Heart left ventricle (tissue), 16 donors: ENCODE measurements at regions not wholly inside any gene's neighbourhood (a gene's known extent, or its start where the extent isn't known, plus 50 kb on each side); places are given as distances from the start of the nearest gene placed in this dataset.

Source experiments
- ATAC-seq, 4 donors: fragments of 200-7000 bp; cut with Tn5 transposase; one replicate each; pipeline ENCODE4 v1.9.1; 2020 to 2022; ENCODE audit warnings: moderate library complexity in 4 of 4, mild to moderate bottlenecking in 3 of 4, moderate number of reproducible peaks in 1 of 4
- DNase-seq, 5 donors: peaks; one replicate each; pipeline ENCODE4 v3.0.0-alpha.2; 2020
- H3K27ac ChIP-seq, 12 donors: fragments of 200-600 bp; sonication (generic) in 4 of 12; one replicate each; pipeline versions ENCODE4 v1.5.0 to v1.8.0; 2016 to 2022; ENCODE audit warnings: mild to moderate bottlenecking in 2 of 12
- H3K27me3 ChIP-seq, 9 donors: fragments of 200-600 bp; sonication (generic) in 2 of 9; one replicate each; pipeline versions ENCODE4 v1.5.1 to v1.8.0; 2016 to 2022; ENCODE audit warnings: mild to moderate bottlenecking in 3 of 9
- H3K36me3 ChIP-seq, 9 donors: fragments of 200-600 bp; sonication (generic) in 2 of 9; one replicate each; pipeline versions ENCODE4 v1.5.0 to v1.8.0; 2018 to 2022; ENCODE audit warnings: mild to moderate bottlenecking in 2 of 9
- H3K4me1 ChIP-seq, 12 donors: fragments of 200-600 bp; sonication (generic) in 4 of 12; one replicate each; pipeline versions ENCODE4 v1.5.0 to v1.8.0; 2016 to 2022; ENCODE audit warnings: mild to moderate bottlenecking in 3 of 12
- H3K4me3 ChIP-seq, 12 donors: fragments of 200-600 bp; sonication (generic) in 4 of 12; one replicate each; pipeline versions ENCODE4 v1.5.0 to v1.8.0; 2017 to 2022; ENCODE audit warnings: mild to moderate bottlenecking in 9 of 12, moderate library complexity in 4 of 12
- H3K9me3 ChIP-seq, 12 donors: fragments of 200-600 bp; sonication (generic) in 4 of 12; one replicate each; pipeline versions ENCODE4 v1.5.0 to v1.8.0; 2016 to 2022; ENCODE audit warnings: mild to moderate bottlenecking in 1 of 12
- POLR2A ChIP-seq, 2 donors: fragments of 450-650 bp; IDR thresholded peaks; one replicate each; pipeline ENCODE4 v1.6.1; 2017; ENCODE audit warnings: antibody characterized with exemption in 2 of 2, mild to moderate bottlenecking in 2 of 2, moderate library complexity in 2 of 2
- WGBS, 4 donors: extraction: QIAGEN DNeasy Blood & Tissue Kit in 2 of 4; methylation state at CpG; one replicate each; pipeline versions ENCODE4 v1.1.5 to v1.1.7; 2013 to 2018; 5-methylcytosine and 5-hydroxymethylcytosine counted together
- intact Hi-C, 10 donors: fragments of 100-400 bp; cut with DNase I; formaldehyde crosslinking; loops; one replicate each; pipeline versions ENCODE4 v1.11.1 to v1.14.2; 2022
- TF ChIP-seq, protein P1 (sequence below), 12 donors: fragments of 200-600 bp; sonication (generic) in 4 of 12; IDR thresholded peaks; one replicate each; pipeline versions ENCODE4 v1.5.0 to v1.8.0; 2018 to 2022; ENCODE audit warnings: antibody characterized with exemption in 12 of 12, mild to moderate bottlenecking in 5 of 12
- donor health status: ischemic (EF 13 %, LVEDD 7.1; RV severe dilation, severe dysfunction).
- donor health status: healthy with polysubstance abuse.
- donor health status: DM: no; HTN: yes; CAD: no.
- donor health status: DM: no; HTN: no; CAD: no.
- donor health status: ischemic (EF 25% LVEDD 6.9; RV normal size, moderate dysfunction).
- donor health status: ischemic (EF 25% LVEDD 5.7; RV mildly dilated, moderate dysfunction).
- donor health status: healthy.
- donor health status: DM: yes; HTN: yes; CAD: no.
- donor health status: ischemic (EF 35%, LVEDD 5.7; RV mildly dilated, moderate dysfunction).
- donor health status: nonischemic (EF 11% LVEDD 7.7; RV severe dilation, severe dysfunction).
- donor health status: DM: yes; HTN: yes; CAD: no.
- donor health status: PGD.
- donor health status: ischemic (EF 29% LVEDD 5.4; RV normal size, mild dysfunction).
- donor health status: nonischemic (EF 23%, LVEDD 6.1; RV moderate dilation, normal function).

GRCh38 chr18:1797235-1797634 lies 774.1 kb downstream of the METTL4 start:
- intact Hi-C loops = no loop called here
- peaks cover 0 to 6% (median 0%) of the 10 kb centered on the region in 12 donors for H3K9me3 ChIP-seq
- no peak overlapping the region for H3K27ac ChIP-seq
- H3K4me3 ChIP-seq = no peak overlapping the region
- WGBS, 4 donors = 47 to 65% (median 53%) methylated on average over 2 of the region's 2 CpGs
- no peak for DNase-seq
- H3K36me3 ChIP-seq = no peaks in the 10 kb centered on the region
- no peaks in the 10 kb centered on the region for H3K27me3 ChIP-seq
- TF ChIP-seq, protein P1, sequence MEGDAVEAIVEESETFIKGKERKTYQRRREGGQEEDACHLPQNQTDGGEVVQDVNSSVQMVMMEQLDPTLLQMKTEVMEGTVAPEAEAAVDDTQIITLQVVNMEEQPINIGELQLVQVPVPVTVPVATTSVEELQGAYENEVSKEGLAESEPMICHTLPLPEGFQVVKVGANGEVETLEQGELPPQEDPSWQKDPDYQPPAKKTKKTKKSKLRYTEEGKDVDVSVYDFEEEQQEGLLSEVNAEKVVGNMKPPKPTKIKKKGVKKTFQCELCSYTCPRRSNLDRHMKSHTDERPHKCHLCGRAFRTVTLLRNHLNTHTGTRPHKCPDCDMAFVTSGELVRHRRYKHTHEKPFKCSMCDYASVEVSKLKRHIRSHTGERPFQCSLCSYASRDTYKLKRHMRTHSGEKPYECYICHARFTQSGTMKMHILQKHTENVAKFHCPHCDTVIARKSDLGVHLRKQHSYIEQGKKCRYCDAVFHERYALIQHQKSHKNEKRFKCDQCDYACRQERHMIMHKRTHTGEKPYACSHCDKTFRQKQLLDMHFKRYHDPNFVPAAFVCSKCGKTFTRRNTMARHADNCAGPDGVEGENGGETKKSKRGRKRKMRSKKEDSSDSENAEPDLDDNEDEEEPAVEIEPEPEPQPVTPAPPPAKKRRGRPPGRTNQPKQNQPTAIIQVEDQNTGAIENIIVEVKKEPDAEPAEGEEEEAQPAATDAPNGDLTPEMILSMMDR (IDR thresholded peaks at IDR 0.05) = no peak
- TF ChIP-seq POLR2A (IDR thresholded peaks at IDR 0.05) = no peak
- no peak for ATAC-seq
- no peaks in the 10 kb centered on the region for H3K4me1 ChIP-seq

DNA sequence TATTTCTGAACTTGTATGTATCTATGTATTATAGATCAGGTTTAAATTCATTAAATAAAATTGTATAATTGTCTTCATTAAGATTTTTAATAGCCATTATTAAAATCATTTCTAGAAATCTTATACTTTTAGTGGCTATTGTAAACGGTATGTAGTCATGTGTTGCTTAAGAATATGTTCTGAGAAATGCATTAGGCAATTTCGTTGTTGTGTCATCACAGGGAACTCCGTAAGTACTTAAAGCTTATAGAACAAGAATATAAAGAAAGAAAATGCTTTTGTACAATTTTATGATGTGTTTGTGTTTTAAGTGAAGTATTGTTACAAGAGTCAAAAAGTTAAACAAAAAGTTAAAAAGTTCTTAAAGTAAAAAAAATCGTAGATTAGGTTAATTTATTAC lies 765.8 kb downstream of the METTL4 start:
- no peak for DNase-seq
- Histone ChIP-seq H3K27me3 (no peaks in the 10 kb centered on the region), H3K27ac (no peak overlapping the region), H3K36me3 (no peaks in the 10 kb centered on the region), H3K4me1 (no peaks in the 10 kb centered on the region), H3K4me3 (no peak overlapping the region), H3K9me3 (no peaks in the 10 kb centered on the region)
- no peak for TF ChIP-seq POLR2A (IDR thresholded peaks at IDR 0.05)
- TF ChIP-seq, protein P1 (IDR thresholded peaks at IDR 0.05) = no peak
- WGBS, 4 donors = 73 to 78% (median 76%) methylated on average over 4 of the region's 4 CpGs
- intact Hi-C loops = no loop called here
- no peak for ATAC-seq

DNA sequence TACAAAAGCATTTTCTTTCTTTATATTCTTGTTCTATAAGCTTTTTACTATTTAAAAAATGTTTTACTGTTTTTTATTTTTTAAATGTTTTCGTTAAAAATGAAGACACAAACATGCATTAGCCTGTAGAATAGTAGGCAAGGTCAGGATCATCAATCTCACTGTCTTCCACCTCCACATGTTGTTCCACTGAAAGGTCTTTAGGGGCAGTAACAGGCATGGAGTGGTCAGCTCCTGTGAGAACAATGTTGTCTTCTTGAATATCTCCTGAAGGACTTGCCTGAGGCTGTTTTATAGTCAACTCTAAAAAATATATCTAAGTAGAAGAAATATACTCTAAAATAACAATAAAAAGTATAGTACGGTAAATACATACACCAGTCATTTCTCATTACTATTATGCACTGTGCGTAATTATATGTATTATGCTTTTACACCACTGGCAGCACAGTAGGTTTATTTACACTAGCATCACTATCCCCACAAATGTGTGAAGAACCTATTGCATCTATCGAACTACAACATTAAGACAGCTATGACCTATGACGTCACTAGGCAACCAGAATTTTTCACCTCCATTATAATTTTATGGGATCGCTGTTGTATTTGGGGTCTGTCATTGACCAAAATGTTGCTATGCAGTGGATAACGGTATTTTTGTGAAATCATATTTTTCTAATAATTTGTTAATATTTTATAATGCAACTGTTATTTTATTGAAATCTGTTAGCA lies 764.3 kb downstream of the METTL4 start:
- no peak overlapping the region for H3K27ac ChIP-seq
- H3K4me1 ChIP-seq = no peaks in the 10 kb centered on the region
- TF ChIP-seq POLR2A (IDR thresholded peaks at IDR 0.05) = no peak
- TF ChIP-seq, protein P1 (IDR thresholded peaks at IDR 0.05) = no peak
- H3K4me3 ChIP-seq = no peak overlapping the region
- H3K9me3 ChIP-seq = peaks cover 0 to 9% (median 0%) of the 10 kb centered on the region in 12 donors
- ATAC-seq (no peak), DNase-seq (no peak)
- intact Hi-C loops = no loop called here
- 81 to 84% (median 82%) methylated on average over 7 of the region's 7 CpGs for WGBS, 4 donors
- H3K27me3 ChIP-seq = no peaks in the 10 kb centered on the region
- no peaks in the 10 kb centered on the region for H3K36me3 ChIP-seq

- H3K27me3 ChIP-seq = no peaks in the 10 kb centered on the region
- no peaks in the 10 kb centered on the region for H3K4me1 ChIP-seq
- H3K27ac ChIP-seq = no peak overlapping the region
- no peak for DNase-seq
- 72 to 86% (median 81%) methylated on average over 5 of the region's 5 CpGs for WGBS, 4 donors
- H3K4me3 ChIP-seq = no peak overlapping the region
- intact Hi-C loops = no loop called here
- TF ChIP-seq POLR2A (IDR thresholded peaks at IDR 0.05) = no peak
- TF ChIP-seq, protein P1 (IDR thresholded peaks at IDR 0.05) = no peak
- H3K9me3 ChIP-seq = peaks cover 0 to 9% (median 0%) of the 10 kb centered on the region in 12 donors
- ATAC-seq = no peak
- H3K36me3 ChIP-seq = no peaks in the 10 kb centered on the region
Observed at GRCh38 chr18:1811282-1811681, 760.0 kb downstream of the METTL4 start.
